IPS DF 6.9 (cell line): ENCODE measurements at regions not wholly inside any gene's neighbourhood (a gene's known extent, or its start where the extent isn't known, plus 50 kb on each side); places are given as distances from the start of the nearest gene placed in this dataset.

Experiments
- DNase-seq: peaks from one replicate; pipeline ENCODE4 v3.0.0-alpha.2; 2013; ENCODE audit warnings: low read depth, low spot score
- H3K27ac ChIP-seq: one replicate; pipeline ENCODE4 v1.5.1; 2013; ENCODE audit warnings: low read length, control low read depth
- H3K27me3 ChIP-seq: 2 replicates; pipeline ENCODE4 v1.6.1; 2013; ENCODE audit warnings: mild to moderate bottlenecking, low read length; ENCODE audit not compliant: control insufficient read depth, insufficient read depth
- H3K36me3 ChIP-seq: 2 replicates; pipeline ENCODE4 v1.6.1; 2013; ENCODE audit warnings: low read length; ENCODE audit not compliant: control insufficient read depth, insufficient read depth
- H3K4me1 ChIP-seq: 2 replicates; pipeline ENCODE4 v1.6.1; 2013; ENCODE audit warnings: low read length; ENCODE audit not compliant: control insufficient read depth, insufficient read depth
- H3K4me3 ChIP-seq: 2 replicates; pipeline ENCODE4 v1.5.1; 2013; ENCODE audit warnings: mild to moderate bottlenecking, low read length
- H3K9me3 ChIP-seq: 2 replicates; pipeline ENCODE4 v1.6.1; 2013; ENCODE audit warnings: low read length, inconsistent platforms; ENCODE audit not compliant: control insufficient read depth, insufficient read depth
- WGBS: extraction: QIAGEN DNeasy Blood & Tissue Kit; methylation state at CpG from one replicate; pipeline ENCODE4 v1.1.7; 2013; ENCODE audit warnings: mixed read lengths, missing lambda C conversion rate; ENCODE audit not compliant: insufficient read length, insufficient coverage; 5-methylcytosine and 5-hydroxymethylcytosine counted together

DNA sequence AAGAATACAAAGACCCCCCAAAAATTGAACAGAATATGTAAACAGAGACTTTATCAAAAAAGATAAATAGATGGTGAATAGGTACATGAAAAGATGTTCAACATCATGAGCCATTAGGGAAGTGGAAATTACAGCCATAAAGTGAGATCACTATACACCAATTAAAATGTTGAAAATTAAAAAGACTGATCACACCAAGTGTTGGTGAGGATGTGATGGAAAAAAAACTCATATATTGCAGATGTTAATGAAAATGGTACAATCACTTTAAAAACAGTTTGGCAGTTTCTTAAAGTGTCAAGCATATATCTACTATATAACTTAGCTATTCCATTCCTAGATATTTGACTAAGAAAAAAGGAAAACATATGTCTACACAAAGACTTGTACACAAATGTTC lies 280.5 kb downstream of the DHX35 start:
- Histone ChIP-seq H3K27me3 (no peaks in the 10 kb centered on the region), H3K36me3 (no peaks in the 10 kb centered on the region), H3K27ac (no peak overlapping the region), H3K4me1 (no peaks in the 10 kb centered on the region), H3K4me3 (no peak overlapping the region), H3K9me3 (no peaks in the 10 kb centered on the region)
- DNase-seq = no peak

DNA sequence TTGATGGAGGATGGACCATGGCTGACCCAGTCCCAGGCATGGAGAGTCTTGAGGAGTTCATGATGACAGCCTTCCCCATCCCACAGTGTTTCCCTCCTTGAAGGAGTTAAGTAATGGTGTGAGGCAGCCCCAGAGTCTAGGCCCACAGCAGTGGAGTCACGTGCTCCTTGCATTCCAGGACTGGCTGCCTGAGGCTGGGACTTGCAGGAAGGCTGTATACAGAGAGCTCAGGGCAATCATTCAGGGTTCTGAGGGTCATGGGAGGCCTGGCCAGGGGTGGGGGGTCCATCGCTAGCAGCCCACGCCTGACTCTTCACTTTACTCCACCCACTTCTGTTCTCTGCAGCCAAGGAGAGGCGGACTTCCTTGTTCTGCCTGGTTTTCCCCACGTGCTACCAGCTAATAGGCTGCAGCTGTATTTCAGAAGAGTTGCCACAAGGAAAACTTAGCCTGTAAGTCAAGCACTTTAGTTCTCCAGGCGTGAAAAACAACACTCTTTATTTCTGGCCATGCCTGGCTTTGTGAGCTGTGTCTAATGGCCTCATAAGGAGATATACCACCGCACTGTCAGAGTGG lies 272.5 kb downstream of the DHX35 start:
- Histone ChIP-seq H3K4me3 (no peak overlapping the region), H3K27me3 (no peaks in the 10 kb centered on the region), H3K36me3 (no peaks in the 10 kb centered on the region), H3K4me1 (no peaks in the 10 kb centered on the region), H3K9me3 (no peaks in the 10 kb centered on the region), H3K27ac (no peak overlapping the region)
- WGBS = no CpG with 5 or more reads among the region's 7 CpGs
- no peak for DNase-seq

DNA sequence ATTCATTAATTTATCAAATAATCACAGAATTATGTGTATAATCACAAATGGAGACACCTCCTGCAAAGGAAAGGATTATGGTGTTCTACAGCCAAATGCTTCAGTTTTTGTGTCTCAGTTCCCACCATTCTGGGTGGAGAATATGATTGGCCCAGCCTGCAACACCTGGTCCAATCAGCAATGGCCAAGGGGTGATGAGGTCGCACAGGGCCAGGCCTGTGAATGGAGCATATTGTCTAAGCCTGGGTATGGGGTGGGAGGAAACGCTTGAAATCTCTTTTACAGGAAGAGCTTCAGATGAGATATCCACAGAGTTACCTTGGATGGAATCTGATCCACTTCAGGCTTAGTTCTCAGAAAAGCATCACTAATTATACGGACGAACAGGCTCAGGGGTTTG lies 271.6 kb downstream of the DHX35 start:
- no peaks in the 10 kb centered on the region for H3K9me3 ChIP-seq
- H3K27me3 ChIP-seq = no peaks in the 10 kb centered on the region
- H3K4me1 ChIP-seq = no peaks in the 10 kb centered on the region
- DNase-seq = no peak
- no peak overlapping the region for H3K27ac ChIP-seq
- no peak overlapping the region for H3K4me3 ChIP-seq
- H3K36me3 ChIP-seq = no peaks in the 10 kb centered on the region
- no CpG with 5 or more reads among the region's 4 CpGs for WGBS

DNA sequence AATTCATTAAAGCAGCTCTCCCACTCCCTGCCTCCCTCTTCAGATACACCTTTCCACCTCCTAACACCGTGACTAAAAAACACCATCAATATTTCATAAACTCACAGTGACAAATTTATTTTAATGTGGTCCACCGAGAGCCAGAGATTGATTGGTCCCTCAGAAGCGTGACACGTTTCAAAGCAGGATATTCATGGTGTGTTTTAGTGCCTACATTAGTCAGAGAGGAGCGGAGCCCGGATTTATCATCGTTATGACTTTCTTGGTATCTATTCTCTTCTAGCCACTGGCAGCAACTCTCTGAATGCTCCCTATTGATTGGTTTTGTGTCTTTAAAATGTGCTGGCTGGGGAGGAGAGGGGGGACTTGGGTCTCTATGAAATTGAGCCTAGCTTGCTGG lies 265.3 kb downstream of the DHX35 start:
- 100% methylated on average over 1 of the region's 7 CpGs for WGBS
- H3K4me3 ChIP-seq = no peak overlapping the region
- H3K36me3 ChIP-seq = no peaks in the 10 kb centered on the region
- no peaks in the 10 kb centered on the region for H3K27me3 ChIP-seq
- DNase-seq = no peak
- no peaks in the 10 kb centered on the region for H3K9me3 ChIP-seq
- H3K4me1 ChIP-seq = no peaks in the 10 kb centered on the region
- no peak overlapping the region for H3K27ac ChIP-seq

DNA sequence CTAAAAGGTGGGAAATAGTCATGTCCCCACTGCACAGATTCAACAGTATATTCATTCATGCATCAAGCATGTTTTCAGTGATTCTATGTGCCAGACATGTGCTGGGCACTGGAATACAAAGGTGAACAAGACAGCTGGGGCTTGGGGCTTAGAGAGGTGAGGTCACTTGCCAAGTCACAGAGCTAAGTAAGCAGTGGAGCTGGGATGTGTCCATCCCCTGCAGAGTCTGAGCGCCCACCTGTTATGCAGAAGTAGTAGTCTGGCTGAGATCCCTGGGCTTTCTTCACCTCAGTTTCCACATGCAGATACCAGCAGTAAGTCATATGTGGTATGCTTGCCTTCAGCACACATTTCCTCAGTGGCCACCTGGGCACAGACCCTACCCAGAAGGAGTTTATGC lies 263.8 kb downstream of the DHX35 start:
- Histone ChIP-seq H3K36me3 (no peaks in the 10 kb centered on the region), H3K4me3 (no peak overlapping the region), H3K27ac (no peak overlapping the region), H3K4me1 (no peaks in the 10 kb centered on the region), H3K27me3 (no peaks in the 10 kb centered on the region), H3K9me3 (no peaks in the 10 kb centered on the region)
- no CpG with 5 or more reads among the region's 1 CpG for WGBS
- no peak for DNase-seq

DNA sequence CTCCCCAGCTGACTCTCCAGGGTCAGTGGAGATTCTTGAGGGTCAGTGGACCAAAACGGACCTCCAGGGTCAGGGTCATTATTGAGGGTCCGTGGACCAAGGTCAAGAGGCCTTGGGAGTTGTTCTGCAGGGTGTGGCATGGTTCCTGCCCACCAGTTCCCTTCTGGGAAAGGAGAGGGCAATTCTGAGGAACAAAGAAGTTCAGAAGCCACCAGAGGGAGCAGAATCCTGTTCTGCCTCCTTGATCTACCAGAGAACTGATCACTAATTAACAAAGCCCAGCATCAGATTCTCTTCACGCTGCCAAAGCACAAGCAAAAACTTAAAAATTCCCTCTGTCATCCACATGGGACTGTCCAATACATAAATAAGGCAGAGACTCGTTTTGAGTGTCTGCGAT lies 263.4 kb downstream of the DHX35 start:
- H3K27ac ChIP-seq = no peak overlapping the region
- no peaks in the 10 kb centered on the region for H3K4me1 ChIP-seq
- no CpG with 5 or more reads among the region's 5 CpGs for WGBS
- H3K27me3 ChIP-seq = no peaks in the 10 kb centered on the region
- no peak for DNase-seq
- H3K4me3 ChIP-seq = no peak overlapping the region
- no peaks in the 10 kb centered on the region for H3K9me3 ChIP-seq
- H3K36me3 ChIP-seq = no peaks in the 10 kb centered on the region

DNA sequence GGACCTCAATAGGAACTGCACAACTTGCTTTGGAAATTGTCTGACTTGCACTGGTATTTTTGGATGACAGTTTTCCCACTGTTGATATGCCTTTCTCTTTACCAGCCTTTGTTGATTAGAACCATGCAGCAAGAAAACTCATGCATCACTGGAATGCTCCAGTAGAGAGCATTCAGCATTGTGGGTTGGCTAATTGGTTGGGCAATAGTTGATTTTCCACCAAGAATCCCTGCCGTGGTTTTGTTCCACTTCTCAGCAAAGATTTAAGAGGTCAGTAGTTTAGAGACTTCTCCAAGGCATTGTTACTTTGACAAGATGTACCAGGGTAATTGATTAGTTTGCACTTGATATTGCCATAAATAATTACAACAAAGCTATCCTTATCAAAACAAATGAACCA lies 260.0 kb downstream of the DHX35 start:
- no peaks in the 10 kb centered on the region for H3K36me3 ChIP-seq
- DNase-seq = no peak
- H3K4me3 ChIP-seq = no peak overlapping the region
- H3K27ac ChIP-seq = no peak overlapping the region
- H3K27me3 ChIP-seq = no peaks in the 10 kb centered on the region
- WGBS = no CpG with 5 or more reads among the region's 1 CpG
- H3K4me1 ChIP-seq = no peaks in the 10 kb centered on the region
- no peaks in the 10 kb centered on the region for H3K9me3 ChIP-seq

DNA sequence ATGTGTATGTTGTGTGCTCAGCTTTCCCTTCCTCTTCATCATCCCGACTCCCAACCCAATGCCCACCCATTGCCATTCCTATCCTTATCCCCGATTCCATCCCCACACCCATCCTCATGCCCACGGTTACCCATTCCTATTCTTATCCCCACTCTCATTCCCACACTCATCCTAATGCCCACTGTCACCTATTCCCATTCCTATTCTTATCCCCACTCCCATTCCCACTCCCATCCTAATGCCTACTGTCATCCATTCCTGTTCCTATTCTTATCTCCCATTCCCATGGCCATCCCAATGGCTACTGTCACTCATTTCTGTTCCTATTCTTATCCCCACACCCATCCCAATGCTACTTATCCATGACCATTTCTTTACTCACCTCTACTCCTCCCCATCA lies 254.1 kb downstream of the DHX35 start:
- no peaks in the 10 kb centered on the region for H3K36me3 ChIP-seq
- H3K27ac ChIP-seq = no peak overlapping the region
- H3K27me3 ChIP-seq = no peaks in the 10 kb centered on the region; the same call in 1 of the 2 replicates
- WGBS = 80% methylated on average over 2 of the region's 3 CpGs
- H3K4me1 ChIP-seq = no peaks in the 10 kb centered on the region
- DNase-seq = no peak
- no peak overlapping the region for H3K4me3 ChIP-seq
- no peaks in the 10 kb centered on the region for H3K9me3 ChIP-seq

DNA sequence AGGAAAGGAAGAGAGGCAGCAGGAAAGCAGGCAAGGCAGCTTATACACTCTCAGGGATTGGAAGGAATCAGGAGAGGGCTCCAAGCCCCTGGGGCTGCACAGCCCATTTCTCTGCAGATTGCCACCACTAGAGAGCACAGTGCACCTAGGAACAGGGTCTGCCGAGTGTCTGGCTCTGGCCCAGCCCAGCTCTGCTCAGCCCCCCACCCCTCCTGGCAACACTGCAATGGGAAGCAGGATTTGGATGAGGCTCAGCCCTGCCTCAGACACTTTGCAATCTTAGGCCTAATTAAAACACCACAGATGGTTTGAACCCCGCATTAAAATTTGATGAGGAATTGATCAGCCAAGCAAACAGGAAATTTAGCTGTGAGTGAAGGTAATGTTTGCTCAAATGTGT lies 252.7 kb downstream of the DHX35 start:
- no CpG with 5 or more reads among the region's 2 CpGs for WGBS
- no peak for DNase-seq
- Histone ChIP-seq H3K9me3 (no peaks in the 10 kb centered on the region), H3K27me3 (no peaks in the 10 kb centered on the region; the same call in 1 of the 2 replicates), H3K4me3 (no peak overlapping the region), H3K4me1 (no peaks in the 10 kb centered on the region), H3K36me3 (no peaks in the 10 kb centered on the region), H3K27ac (no peak overlapping the region)

DNA sequence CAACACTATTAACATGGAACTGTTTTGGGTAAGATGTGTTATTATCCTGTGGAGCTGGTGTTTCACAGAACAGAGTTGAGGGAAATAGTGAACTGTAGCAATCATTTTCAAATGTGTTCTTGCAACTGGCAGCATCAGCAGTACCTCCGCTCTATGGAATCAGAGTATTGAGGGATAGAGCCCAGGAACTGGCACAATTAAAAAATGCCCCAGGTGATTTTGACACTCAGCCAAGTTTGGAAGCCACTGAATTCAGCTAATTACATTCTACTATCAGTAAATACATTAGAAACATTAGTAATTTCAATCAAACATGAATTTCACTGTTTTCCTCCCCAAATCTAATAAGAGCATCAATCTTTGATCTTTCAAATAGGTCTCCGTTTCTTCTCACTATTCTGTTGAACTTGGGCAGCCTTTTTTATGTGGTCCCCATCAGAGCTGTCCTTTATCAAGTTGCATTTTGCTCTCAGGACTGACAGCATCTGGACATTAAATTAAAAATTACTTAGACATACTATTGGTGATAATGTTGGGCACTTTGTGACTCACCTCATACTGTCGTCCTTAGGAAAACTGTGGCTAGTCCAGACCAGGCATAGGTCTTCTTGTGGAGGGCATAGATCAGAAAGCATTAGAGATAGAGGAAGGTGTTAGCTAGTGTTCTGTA lies 251.5 kb downstream of the DHX35 start:
- Histone ChIP-seq H3K4me3 (no peak overlapping the region), H3K4me1 (no peaks in the 10 kb centered on the region), H3K27ac (no peak overlapping the region), H3K27me3 (no peaks in the 10 kb centered on the region; the same call in 1 of the 2 replicates), H3K9me3 (no peaks in the 10 kb centered on the region), H3K36me3 (no peaks in the 10 kb centered on the region)
- no peak for DNase-seq
- no CpG with 5 or more reads among the region's 3 CpGs for WGBS
